H1 (cell line): ENCODE measurements at regions not wholly inside any gene's neighbourhood (a gene's known extent, or its start where the extent isn't known, plus 50 kb on each side); places are given as distances from the start of the nearest gene placed in this dataset.

Experiments used
- CTCF ChIA-PET: fragments of 300-600 bp; sonication (Branson Sonifier 250); formaldehyde crosslinking; loops from one replicate; lab custom pipeline; 2021; ENCODE audit not compliant: partially characterized antibody; lab: Charles Lee
- POLR2A ChIA-PET: fragments of 300-600 bp; sonication (Branson Sonifier 250); formaldehyde crosslinking; loops from one replicate; lab custom pipeline; 2021; ENCODE audit warnings: inconsistent platforms; ENCODE audit not compliant: partially characterized antibody; lab: Charles Lee
- DNase-seq, 2 experiments: peaks; one replicate each; pipeline versions ENCODE4 v3.0.0 to v3.0.0-alpha.2; 2010 to 2022; ENCODE audit warnings: low spot score in 2 of 2, low read depth in 1 of 2, mixed read lengths in 1 of 2
- FAIRE-seq: peaks from 2 replicates; lab custom pipeline; 2011; peaks lifted over from hg19 to GRCh38; lab: Jason Lieb, UNC
- H2AFZ ChIP-seq: 2 replicates; pipeline ENCODE4 v1.8.1; 2012; ENCODE audit warnings: low read length, inconsistent platforms
- H2AK5ac ChIP-seq: 2 replicates; pipeline ENCODE4 v1.6.1; 2013; ENCODE audit warnings: low read depth, low read length
- H2BK120ac ChIP-seq: replicated peaks from 2 replicates; pipeline ENCODE3; 2013; ENCODE audit warnings: low read depth, low read length, inconsistent platforms
- H2BK12ac ChIP-seq: 2 replicates; pipeline ENCODE4 v1.6.1; 2013; ENCODE audit warnings: low read depth, low read length
- H2BK15ac ChIP-seq: 2 replicates; pipeline ENCODE4 v1.6.1; 2013; ENCODE audit warnings: low read length
- H2BK20ac ChIP-seq: 2 replicates; pipeline ENCODE4 v1.6.1; 2013; ENCODE audit warnings: low read length
- H2BK5ac ChIP-seq: 2 replicates; pipeline ENCODE4 v1.6.1; 2013; ENCODE audit warnings: low read depth, low read length
- H3K14ac ChIP-seq: 2 replicates; pipeline ENCODE4 v1.6.1; 2013; ENCODE audit warnings: inconsistent platforms; ENCODE audit not compliant: insufficient read length
- H3K18ac ChIP-seq: 2 replicates; pipeline ENCODE4 v1.6.1; 2013; ENCODE audit warnings: low read length; ENCODE audit errors: extremely low read depth
- H3K23ac ChIP-seq: 2 replicates; pipeline ENCODE4 v1.6.1; 2013; ENCODE audit warnings: inconsistent platforms; ENCODE audit not compliant: insufficient read length
- H3K23me2 ChIP-seq: 2 replicates; pipeline ENCODE4 v1.6.1; 2013; ENCODE audit warnings: low read depth, low read length
- H3K27ac ChIP-seq: 2 replicates; pipeline ENCODE4 v1.6.1; 2011; ENCODE audit warnings: low read depth, low read length, inconsistent platforms
- H3K27me3 ChIP-seq, 4 experiments: replicated peaks in 1 of 4; 1 replicate in 1 of 4; 2 replicates in 3 of 4; pipeline versions ENCODE4 v1.6.1 to v1.8.1; 2011 to 2013; ENCODE audit warnings: low read length in 3 of 4, mild to moderate bottlenecking in 3 of 4, inconsistent platforms in 2 of 4, mixed read lengths in 2 of 4, moderate library complexity in 1 of 4; ENCODE audit not compliant: control insufficient read depth in 3 of 4, insufficient read depth in 3 of 4; ENCODE audit errors: extremely low read depth in 1 of 4
- H3K36me3 ChIP-seq, 4 experiments: 2 replicates each; pipeline versions ENCODE4 v1.6.1 to v1.8.1; 2011 to 2013; ENCODE audit warnings: mild to moderate bottlenecking in 4 of 4, low read length in 3 of 4, moderate library complexity in 2 of 4, control low read depth in 1 of 4, inconsistent platforms in 1 of 4; ENCODE audit not compliant: insufficient read depth in 4 of 4, control insufficient read depth in 2 of 4
- H3K4ac ChIP-seq: replicated peaks from 2 replicates; pipeline ENCODE3; 2013; ENCODE audit warnings: low read length, low read depth, mixed read lengths, inconsistent platforms; ENCODE audit not compliant: insufficient read length
- H3K4me1 ChIP-seq, 4 experiments: replicated peaks in 1 of 4; 1 replicate in 1 of 4; 2 replicates in 3 of 4; pipeline versions ENCODE4 v1.6.1 to v1.8.1; 2011 to 2013; ENCODE audit warnings: low read length in 3 of 4, inconsistent platforms in 2 of 4, mixed read lengths in 1 of 4; ENCODE audit not compliant: insufficient read depth in 4 of 4, control insufficient read depth in 3 of 4
- H3K4me2 ChIP-seq, 2 experiments: 2 replicates each; pipeline versions ENCODE4 v1.6.1 to v1.8.1; 2011 to 2013; ENCODE audit warnings: low read depth in 2 of 2, low read length in 2 of 2, control low read depth in 1 of 2, inconsistent platforms in 1 of 2, mild to moderate bottlenecking in 1 of 2; ENCODE audit not compliant: insufficient read depth in 1 of 2
- H3K4me3 ChIP-seq, 4 experiments: fragments of 200-600, 300-600 bp in 1 of 4; sonication (generic), shearing (Covaris generic), sonication (Bioruptor Twin) in 1 of 4; 2 replicates each; pipeline versions ENCODE4 v1.5.1 to v1.8.1; 2011 to 2016; ENCODE audit warnings: low read length in 4 of 4, low read depth in 3 of 4, control low read depth in 2 of 4, inconsistent platforms in 2 of 4, mild to moderate bottlenecking in 2 of 4, mixed read lengths in 1 of 4, moderate library complexity in 1 of 4; ENCODE audit not compliant: insufficient read depth in 2 of 4; ENCODE audit errors: extremely low read depth in 1 of 4
- H3K56ac ChIP-seq: replicated peaks from 2 replicates; pipeline ENCODE3; 2013; ENCODE audit warnings: low read depth, mild to moderate bottlenecking, mixed read lengths, low read length, inconsistent platforms; ENCODE audit not compliant: insufficient read length
- H3K79me1 ChIP-seq: 2 replicates; pipeline ENCODE4 v1.6.1; 2013; ENCODE audit warnings: low read depth, low read length, control low read depth
- H3K79me2 ChIP-seq, 2 experiments: 2 replicates each; pipeline versions ENCODE4 v1.6.1 to v1.8.1; 2012 to 2013; ENCODE audit warnings: low read length in 2 of 2, mild to moderate bottlenecking in 2 of 2, inconsistent platforms in 1 of 2; ENCODE audit not compliant: insufficient read depth in 2 of 2, control insufficient read depth in 1 of 2
- H3K9ac ChIP-seq, 4 experiments: replicated peaks in 1 of 4; 1 replicate in 1 of 4; 2 replicates in 3 of 4; pipeline versions ENCODE4 v1.6.1 to v1.8.1; 2011 to 2013; ENCODE audit warnings: low read depth in 3 of 4, low read length in 3 of 4, control low read depth in 2 of 4, mild to moderate bottlenecking in 2 of 4, moderate library complexity in 2 of 4, inconsistent platforms in 1 of 4; ENCODE audit errors: extremely low read depth in 1 of 4
- H3K9me3 ChIP-seq, 2 experiments: 2 replicates each; pipeline versions ENCODE4 v1.6.1 to v1.8.1; 2012 to 2013; ENCODE audit warnings: mild to moderate bottlenecking in 2 of 2, moderate library complexity in 2 of 2, control low read depth in 1 of 2, inconsistent platforms in 1 of 2, low read depth in 1 of 2, low read length in 1 of 2, mixed read lengths in 1 of 2; ENCODE audit not compliant: insufficient read depth in 2 of 2
- H4K20me1 ChIP-seq, 2 experiments: replicated peaks in 1 of 2; 2 replicates each; pipeline versions ENCODE3 to v1.8.1; 2011 to 2013; ENCODE audit warnings: inconsistent platforms in 2 of 2, low read length in 2 of 2, mild to moderate bottlenecking in 1 of 2; ENCODE audit not compliant: insufficient read depth in 2 of 2, control insufficient read depth in 1 of 2
- H4K5ac ChIP-seq: 2 replicates; pipeline ENCODE4 v1.6.1; 2013; ENCODE audit warnings: low read length, low read depth, mixed read lengths, inconsistent platforms; ENCODE audit not compliant: insufficient read length
- H4K8ac ChIP-seq: 2 replicates; pipeline ENCODE4 v1.8.0; 2013; ENCODE audit warnings: mild to moderate bottlenecking, moderate library complexity, low read length, inconsistent platforms; ENCODE audit not compliant: insufficient read depth; ENCODE audit errors: extremely low read depth
- H4K91ac ChIP-seq: replicated peaks from 2 replicates; pipeline ENCODE3; 2013; ENCODE audit warnings: low read length, mixed read lengths, inconsistent platforms; ENCODE audit not compliant: insufficient read length
- CBX5 ChIP-seq: fragments of 300-800, 300-1000 bp; sonication (generic); IDR thresholded peaks from 2 replicates; pipeline ENCODE4 v1.7.1; 2016; ENCODE audit warnings: antibody characterized with exemption, low read length, low read depth
- GTF2F1 ChIP-seq: IDR thresholded peaks from 2 replicates; pipeline ENCODE4 v1.6.1; 2012; ENCODE audit warnings: low read depth, low read length, improper control_type of control experiment, borderline replicate concordance
- KDM1A ChIP-seq: fragments of 200-600, 300-600 bp; sonication (generic); IDR thresholded peaks from 2 replicates; pipeline ENCODE4 v1.7.1; 2016; ENCODE audit warnings: mild to moderate bottlenecking, low read length, borderline replicate concordance
- TAF1 ChIP-seq: IDR thresholded peaks from 2 replicates; pipeline ENCODE4 v1.6.1; 2011; ENCODE audit warnings: mild to moderate bottlenecking, low read depth, low read length
- WGBS, 2 experiments: shearing (Covaris generic) in 1 of 2; methylation state at CpG; one replicate each; pipeline versions ENCODE4 v1.1.6 to v1.1.7; 2013 to 2015; ENCODE audit warnings: low lambda C conversion rate in 2 of 2, mixed read lengths in 2 of 2, inconsistent platforms in 1 of 2, low coverage in 1 of 2, missing lambda C conversion rate in 1 of 2; ENCODE audit not compliant: insufficient replicate concordance in 2 of 2, insufficient coverage in 1 of 2, insufficient read length in 1 of 2; ENCODE audit errors: extremely low coverage in 1 of 2, missing lambda C conversion rate in 1 of 2; 5-methylcytosine and 5-hydroxymethylcytosine counted together

DNA sequence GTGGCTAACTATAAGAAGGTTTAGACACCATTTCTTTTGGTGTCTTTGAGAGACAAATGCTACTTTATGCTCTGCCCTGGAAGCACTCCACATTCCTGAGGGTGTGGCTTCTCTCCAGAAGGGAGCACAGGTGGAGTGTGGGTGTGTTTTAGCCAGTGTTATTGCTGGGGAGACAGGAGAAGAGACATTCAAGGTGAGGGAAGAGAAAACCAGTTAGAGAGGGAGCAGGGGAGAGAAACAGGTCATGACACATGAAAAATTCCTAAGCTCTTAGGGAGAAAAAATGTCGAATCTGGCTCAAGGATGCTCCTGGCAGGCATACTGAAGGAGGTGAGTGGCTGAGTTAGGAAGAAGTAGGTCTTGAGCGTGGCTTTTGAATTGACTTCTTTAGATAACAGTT lies 292.8 kb downstream of the CLIC5 start:
- Histone ChIP-seq H3K4me3 (no peak overlapping the region), H2AK5ac (no peak overlapping the region), H2BK12ac (no peak overlapping the region), H3K79me1 (no peaks in the 10 kb centered on the region), H3K27ac (no peak overlapping the region), H3K23ac (no peak overlapping the region), H3K9ac (no peak overlapping the region), H4K91ac (no peak overlapping the region), H3K18ac (no peak overlapping the region), H3K4me1 (no peaks in the 10 kb centered on the region), H4K5ac (no peak overlapping the region), H3K4me2 (no peak overlapping the region), H3K36me3 (no peaks in the 10 kb centered on the region), H3K14ac (no peak overlapping the region), H2BK15ac (no peak overlapping the region), H2AFZ (no peak overlapping the region), H3K27me3 (no peaks in the 10 kb centered on the region), H2BK5ac (no peak overlapping the region), H4K20me1 (no peaks in the 10 kb centered on the region), H3K9me3 (no peaks in the 10 kb centered on the region), H3K56ac (no peak overlapping the region), H3K4ac (no peak overlapping the region), H2BK20ac (no peak overlapping the region), H3K23me2 (no peaks in the 10 kb centered on the region), H4K8ac (no peak overlapping the region), H2BK120ac (no peak overlapping the region), H3K79me2 (no peaks in the 10 kb centered on the region)
- no peak for FAIRE-seq
- POLR2A ChIA-PET: no interaction called here
- 82% methylated on average over 2 of the region's 2 CpGs; no CpG with 5 or more reads in 1 of the 2 experiments for WGBS, 2 experiments
- CTCF ChIA-PET: interaction anchor here (0.6 to 1.8 kb wide), 7 partner anchors 9 to 1067 kb away, joined by 3 to 8 read pairs (median 3); no protein-coding TSS in a partner anchor
- no peak for DNase-seq
- no peak for TF ChIP-seq TAF1
- no peak for TF ChIP-seq CBX5
- no peak for TF ChIP-seq KDM1A
- no peak for TF ChIP-seq GTF2F1
